GM21717 (cell line): ENCODE measurements at regions not wholly inside any gene's neighbourhood (a gene's known extent, or its start where the extent isn't known, plus 50 kb on each side); places are given as distances from the start of the nearest gene placed in this dataset.
A peak's percentile ranks its signal among the peaks of the same experiment; 100 is the strongest.

Source experiments
- ATAC-seq: cut with Tn5 transposase; IDR thresholded peaks from one replicate; pipeline ENCODE4 v1.9.1; 2021; ENCODE audit warnings: mild to moderate bottlenecking, moderate library complexity; ENCODE audit not compliant: unreplicated experiment

- peak; percentile 82 for ATAC-seq
These were observed 491.0 kb downstream of the FGF9 start for GRCh38 chr13:22161871-22162270.

DNA sequence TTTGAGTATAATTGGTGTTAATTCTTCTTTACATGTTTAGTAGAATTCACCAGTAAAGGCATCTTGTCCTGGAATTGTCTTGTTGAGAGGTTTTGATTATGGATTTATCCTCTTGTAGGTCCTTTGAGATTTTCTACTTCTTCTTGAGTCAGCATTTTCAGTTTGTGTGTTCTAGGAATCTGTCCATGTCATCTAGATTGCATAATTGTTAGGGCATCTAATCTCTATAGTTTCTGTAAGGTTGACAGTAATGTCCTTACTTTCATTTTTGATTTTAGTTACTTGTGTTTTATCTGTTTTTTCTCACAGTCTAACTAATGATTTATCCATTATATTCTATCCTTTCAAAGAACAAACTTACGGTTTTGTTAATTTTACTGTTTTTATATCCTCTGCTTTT is 492.0 kb downstream of the FGF9 start:
- peak; percentile 43 for ATAC-seq

GRCh38 chr13:22168437-22169190 is 497.7 kb downstream of the FGF9 start:
- ATAC-seq = no peak

GRCh38 chr13:22169473-22169872 is 498.6 kb downstream of the FGF9 start:
- no peak for ATAC-seq

- ATAC-seq = no peak
These were observed 502.7 kb downstream of the FGF9 start for GRCh38 chr13:22173610-22174009.

DNA sequence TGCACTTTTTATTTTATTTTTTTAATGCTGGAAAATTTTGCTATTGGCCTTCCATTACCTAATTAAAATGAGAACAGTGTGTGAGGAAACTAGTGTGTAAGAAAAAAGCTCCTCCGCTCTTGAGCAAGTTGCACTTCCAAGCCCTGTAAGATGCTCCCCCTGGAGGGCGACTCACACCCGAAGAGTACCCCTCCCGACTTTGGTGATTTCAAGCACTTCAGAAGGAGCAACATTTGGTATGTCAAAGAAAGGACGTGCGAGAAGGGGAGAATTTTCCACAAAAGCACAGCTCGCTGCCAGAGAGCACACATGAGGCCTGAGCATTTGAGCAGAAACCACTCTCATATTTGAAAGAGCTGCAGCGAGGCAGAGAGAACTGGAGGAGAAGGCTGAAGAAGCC is 504.4 kb downstream of the FGF9 start:
- ATAC-seq = no peak

DNA sequence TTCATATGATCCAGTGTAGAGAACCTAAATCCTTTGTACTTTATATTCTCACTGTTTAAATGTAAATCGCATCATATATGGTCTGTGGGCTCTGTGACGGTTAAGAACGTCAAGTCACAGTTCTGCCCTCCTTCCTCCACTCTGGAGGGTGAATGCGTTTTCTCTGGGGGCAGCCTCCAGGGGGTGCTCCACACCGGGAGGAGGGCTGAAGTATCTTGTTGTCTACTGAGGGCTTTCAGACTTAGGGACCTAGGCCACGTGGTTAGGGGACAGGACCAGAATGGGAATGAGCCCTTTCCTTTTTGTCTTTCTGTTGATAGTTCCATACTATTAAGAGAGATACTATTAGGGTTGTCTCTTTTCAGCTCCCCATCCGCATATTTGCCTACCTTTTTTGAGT is 504.9 kb downstream of the FGF9 start:
- no peak for ATAC-seq

- ATAC-seq = no peak
These were observed 506.2 kb downstream of the FGF9 start for GRCh38 chr13:22176968-22177520.

DNA sequence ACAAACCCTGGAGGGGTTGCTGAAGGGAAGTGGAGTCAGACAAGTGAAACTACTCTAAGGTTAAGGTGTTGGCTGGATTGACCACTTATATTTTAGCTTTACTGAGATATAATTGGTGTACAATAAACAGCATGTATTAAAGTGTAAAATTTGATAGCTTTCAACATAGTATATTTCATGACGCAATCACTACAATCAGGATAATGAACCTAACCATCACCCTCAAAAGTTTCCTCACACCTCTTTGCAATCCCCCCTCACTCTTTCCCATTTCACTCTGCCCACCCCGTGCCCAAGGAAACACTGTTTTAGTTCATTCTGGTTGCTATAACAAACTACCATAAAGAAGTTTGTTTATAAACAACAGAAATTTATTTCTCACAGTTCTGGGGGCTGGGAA is 508.0 kb downstream of the FGF9 start:
- ATAC-seq = no peak

DNA sequence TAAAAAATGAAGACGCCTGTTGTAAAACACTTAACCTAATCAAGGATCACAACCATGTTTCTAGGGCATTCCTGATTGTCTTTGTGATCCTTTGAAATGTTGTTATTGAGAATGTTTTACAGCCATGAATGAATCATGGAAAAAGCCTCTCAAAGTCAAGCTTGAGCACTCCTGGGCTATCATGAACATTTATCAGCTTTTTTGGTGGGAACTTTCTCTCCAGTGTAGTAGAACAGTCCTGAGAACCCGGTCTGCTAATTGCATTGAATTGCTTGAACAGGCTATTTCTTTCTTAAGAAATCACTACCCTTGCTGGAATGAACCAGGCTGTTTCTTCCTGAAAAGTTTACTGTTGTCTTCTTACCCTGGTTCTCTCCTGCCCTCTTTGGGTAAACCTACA is 516.5 kb downstream of the FGF9 start:
- ATAC-seq = no peak

GRCh38 chr13:22189176-22190048 is 518.5 kb downstream of the FGF9 start:
- no peak for ATAC-seq

- no peak for ATAC-seq
These were observed 522.2 kb downstream of the FGF9 start for GRCh38 chr13:22193070-22193469.

DNA sequence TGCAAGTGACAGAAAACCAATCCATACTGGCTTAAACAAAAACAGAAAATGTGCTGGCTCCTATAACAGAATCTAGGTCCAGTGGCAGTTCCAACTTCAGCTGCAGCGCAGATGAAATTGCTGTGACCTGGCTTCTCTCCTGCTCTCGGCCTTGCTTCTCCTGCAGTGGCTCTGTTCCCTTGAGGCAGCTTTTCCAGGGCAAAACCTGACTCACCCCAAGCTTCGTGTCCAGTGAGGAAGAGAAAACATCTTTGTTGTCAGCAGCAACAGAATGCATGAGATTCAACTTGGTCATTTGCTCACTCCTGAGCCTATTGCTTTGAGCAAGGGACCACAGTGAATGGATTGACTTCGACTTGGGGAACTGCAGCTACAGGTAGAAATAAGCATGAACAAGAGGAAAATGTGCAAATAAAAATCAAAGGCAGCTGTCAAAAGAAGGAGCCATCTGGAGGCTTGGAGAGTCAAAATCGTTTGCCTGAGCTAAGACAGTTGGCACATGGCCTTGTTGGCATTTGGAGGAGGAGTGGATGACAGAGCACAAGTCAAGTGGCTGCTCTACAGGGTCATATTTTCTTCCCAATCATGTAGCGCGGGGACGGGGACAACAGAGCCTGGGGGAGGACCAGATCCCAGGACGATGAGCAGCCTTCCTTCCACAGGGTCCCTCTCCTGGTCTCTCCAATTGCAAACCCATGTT is 523.4 kb downstream of the FGF9 start:
- no peak for ATAC-seq

DNA sequence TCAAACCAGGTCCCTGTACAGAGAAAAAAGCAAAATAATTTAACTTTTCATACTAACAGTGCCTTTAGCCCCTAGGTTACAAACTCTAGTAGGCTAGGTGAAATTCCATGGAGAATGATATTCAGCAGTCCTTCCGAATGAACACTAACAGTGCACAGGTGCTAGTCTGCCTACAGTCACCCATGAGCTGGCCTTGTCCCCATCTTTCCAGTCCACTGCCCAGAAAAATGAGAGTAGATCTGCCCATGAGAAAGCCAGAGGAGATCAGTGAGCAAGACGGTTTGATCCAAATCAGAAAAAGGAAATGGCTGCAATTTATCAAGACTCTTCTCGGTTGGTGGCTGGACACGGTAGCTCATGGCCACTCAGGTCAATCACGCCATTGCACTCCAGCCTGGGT is 524.9 kb downstream of the FGF9 start:
- ATAC-seq = no peak

DNA sequence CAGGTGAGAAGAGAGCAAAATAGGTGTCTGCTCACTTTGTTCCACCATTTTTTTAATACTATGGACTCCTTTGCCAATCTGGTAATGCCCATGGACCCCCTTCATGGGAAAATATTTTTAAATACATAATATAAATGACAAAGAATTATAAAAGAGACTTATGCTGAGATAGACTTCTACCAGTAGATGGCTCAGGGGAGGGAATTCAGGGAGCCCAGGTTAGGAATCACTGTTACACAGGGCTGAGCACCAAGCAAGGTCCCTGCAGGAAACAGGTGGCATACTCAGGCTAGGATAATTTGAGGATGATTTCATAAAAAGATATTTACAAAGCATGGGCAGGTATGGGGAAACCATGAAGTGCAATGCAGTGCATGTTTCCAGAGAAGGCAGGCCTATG is 525.9 kb downstream of the FGF9 start:
- ATAC-seq = no peak

- ATAC-seq = no peak
These were observed 527.1 kb downstream of the FGF9 start for GRCh38 chr13:22198001-22198400.

DNA sequence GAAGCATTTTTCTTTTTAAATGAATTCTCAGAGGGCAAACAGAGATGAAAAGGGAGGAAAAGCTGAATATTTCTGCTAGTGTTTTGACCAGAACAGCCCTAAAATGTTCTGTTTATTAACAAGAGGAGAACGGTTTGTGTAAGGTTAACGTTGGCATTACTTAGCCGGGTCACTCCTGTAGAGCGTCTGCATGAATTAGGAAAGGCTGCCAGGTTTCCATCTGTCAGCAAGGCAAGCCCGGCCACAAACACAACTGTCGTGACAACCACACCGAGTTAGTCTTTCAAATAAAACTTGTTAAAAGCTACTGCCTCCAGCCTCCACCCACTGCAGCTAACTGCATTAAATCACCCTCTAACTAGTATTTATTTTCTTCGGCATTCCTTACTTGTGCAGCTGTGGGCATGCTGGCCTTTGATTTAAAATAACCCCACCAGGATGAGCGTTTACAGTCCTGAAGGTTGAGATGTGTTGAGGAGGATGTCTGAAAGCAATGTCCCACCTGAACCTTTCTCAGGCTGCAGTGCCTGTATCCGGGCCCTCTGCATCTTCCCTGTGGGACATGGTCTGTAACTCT is 527.9 kb downstream of the FGF9 start:
- ATAC-seq = no peak

GRCh38 chr13:22200440-22200839 is 529.6 kb downstream of the FGF9 start:
- ATAC-seq = no peak

DNA sequence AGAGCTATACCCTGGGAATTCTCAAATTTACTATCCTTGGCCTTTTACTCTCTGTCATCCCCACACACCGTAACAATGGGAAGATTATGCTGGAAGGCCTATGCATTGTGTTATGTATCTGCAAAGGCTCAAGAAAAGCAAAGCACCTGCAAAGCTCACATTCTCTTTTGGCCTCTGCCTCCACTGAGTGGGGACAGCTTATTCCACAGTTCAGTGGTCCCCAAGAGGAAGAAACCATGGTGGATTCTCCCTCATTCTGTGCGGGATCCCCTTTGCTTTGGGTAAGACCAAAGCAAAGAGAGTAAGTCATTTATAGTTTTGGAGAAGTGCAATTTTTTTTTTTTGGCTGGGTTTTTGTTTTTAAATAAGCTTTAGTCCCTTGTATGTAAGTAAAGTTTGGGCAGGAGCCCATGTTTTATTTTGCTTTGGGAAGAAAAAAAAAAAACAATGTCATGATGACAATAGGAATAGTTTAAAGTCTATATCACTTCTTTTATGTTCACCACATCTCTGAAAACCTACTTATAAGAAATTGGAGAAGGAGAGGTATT is 530.6 kb downstream of the FGF9 start:
- ATAC-seq = no peak

- ATAC-seq = no peak
These were observed 539.5 kb downstream of the FGF9 start for GRCh38 chr13:22210134-22210930.
